ENCODE measurements at regions not wholly inside any gene's neighbourhood (a gene's known extent, or its start where the extent isn't known, plus 50 kb on each side); places are given as distances from the start of the nearest gene placed in this dataset.

GRCh38 chr4:133588306-133588705, 439.2 kb downstream of the PCDH10 start:
- H3K4me1 Mint-ChIP-seq: no peaks in the 10 kb centered on the region
- H3K9me3 Mint-ChIP-seq: peaks cover 10% of the 10 kb centered on the region
- no peak for TF ChIP-seq CTCF (IDR thresholded peaks at IDR 0.05; ENCODE audit: unreplicated experiment)
- no peak overlapping the region for H3K27ac Mint-ChIP-seq
- H3K27me3 Mint-ChIP-seq (ENCODE audit: low read depth): no peaks in the 10 kb centered on the region
- H3K4me3 Mint-ChIP-seq: no peak overlapping the region
- no peak for DNase-seq (ENCODE audit: low spot score in 2 of 2, unreplicated experiment in 2 of 2)
- H3K36me3 Mint-ChIP-seq: no peaks in the 10 kb centered on the region

GRCh38 chr4:133585323-133585722, 436.2 kb downstream of the PCDH10 start:
- DNase-seq (ENCODE audit: low spot score in 2 of 2, unreplicated experiment in 2 of 2): no peak
- Mint-ChIP-seq H3K36me3 (no peaks in the 10 kb centered on the region), H3K9me3 (peaks cover 3% of the 10 kb centered on the region), H3K4me3 (no peak overlapping the region), H3K27ac (no peak overlapping the region), H3K27me3 (ENCODE audit: low read depth) (no peaks in the 10 kb centered on the region), H3K4me1 (peaks cover 8% of the 10 kb centered on the region)
- TF ChIP-seq CTCF (IDR thresholded peaks at IDR 0.05; ENCODE audit: unreplicated experiment): no peak

GRCh38 chr4:133584714-133585113, 435.6 kb downstream of the PCDH10 start:
- no peaks in the 10 kb centered on the region for H3K36me3 Mint-ChIP-seq

GRCh38 chr4:133581996-133582619, 433.0 kb downstream of the PCDH10 start:
- Mint-ChIP-seq H3K4me3 (no peak overlapping the region), H3K27ac (no peak overlapping the region), H3K36me3 (peaks cover 2% of the 10 kb centered on the region), H3K9me3 (peaks cover 6% of the 10 kb centered on the region), H3K4me1 (peaks cover 13% of the 10 kb centered on the region), H3K27me3 (ENCODE audit: low read depth) (no peaks in the 10 kb centered on the region)
- no peak for DNase-seq (ENCODE audit: low spot score in 2 of 2, unreplicated experiment in 2 of 2)
- TF ChIP-seq CTCF (IDR thresholded peaks at IDR 0.05; ENCODE audit: unreplicated experiment): no peak

More at GRCh38 chr4:133584714-133585113, 435.6 kb downstream of the PCDH10 start:
- H3K27ac Mint-ChIP-seq: no peak overlapping the region
- H3K4me1 Mint-ChIP-seq: peaks cover 11% of the 10 kb centered on the region
- no peaks in the 10 kb centered on the region for H3K27me3 Mint-ChIP-seq (ENCODE audit: low read depth)
- no peak for TF ChIP-seq CTCF (IDR thresholded peaks at IDR 0.05; ENCODE audit: unreplicated experiment)
- no peak for DNase-seq (ENCODE audit: low spot score in 2 of 2, unreplicated experiment in 2 of 2)
- peaks cover 3% of the 10 kb centered on the region for H3K9me3 Mint-ChIP-seq
- no peak overlapping the region for H3K4me3 Mint-ChIP-seq

GRCh38 chr4:133574248-133574647, 425.2 kb downstream of the PCDH10 start:
- peaks cover 2% of the 10 kb centered on the region for H3K36me3 Mint-ChIP-seq
- DNase-seq (ENCODE audit: low spot score in 2 of 2, unreplicated experiment in 2 of 2): no peak
- no peak for TF ChIP-seq CTCF (IDR thresholded peaks at IDR 0.05; ENCODE audit: unreplicated experiment)
- H3K27ac Mint-ChIP-seq: no peak overlapping the region
- no peak overlapping the region for H3K4me3 Mint-ChIP-seq
- H3K9me3 Mint-ChIP-seq: peaks cover 9% of the 10 kb centered on the region
- H3K4me1 Mint-ChIP-seq: peaks cover 13% of the 10 kb centered on the region
- no peaks in the 10 kb centered on the region for H3K27me3 Mint-ChIP-seq (ENCODE audit: low read depth)

GRCh38 chr4:133565379-133565778, 416.3 kb downstream of the PCDH10 start:
- no peaks in the 10 kb centered on the region for H3K27me3 Mint-ChIP-seq (ENCODE audit: low read depth)
- peaks cover 15% of the 10 kb centered on the region for H3K9me3 Mint-ChIP-seq
- peaks cover 4% of the 10 kb centered on the region for H3K36me3 Mint-ChIP-seq
- TF ChIP-seq CTCF (IDR thresholded peaks at IDR 0.05; ENCODE audit: unreplicated experiment): no peak
- no peak for DNase-seq (ENCODE audit: low spot score in 2 of 2, unreplicated experiment in 2 of 2)
- H3K27ac Mint-ChIP-seq: peak overlapping the region; percentile 35
- no peak overlapping the region for H3K4me3 Mint-ChIP-seq
- H3K4me1 Mint-ChIP-seq: peaks cover 9% of the 10 kb centered on the region

Measured in mesothelial cell of epicardium (in vitro differentiated cells).